ENCODE measurements at regions not wholly inside any gene's neighbourhood (a gene's known extent, or its start where the extent isn't known, plus 50 kb on each side); places are given as distances from the start of the nearest gene placed in this dataset.

GRCh38 chr7:43057141-43057540, 55.3 kb upstream of the HECW1 start:
- TF ChIP-seq POLR2A (IDR thresholded peaks at IDR 0.05) (no peak), EP300 (IDR thresholded peaks at IDR 0.05) (no peak)
- TF ChIP-seq, protein P1, sequence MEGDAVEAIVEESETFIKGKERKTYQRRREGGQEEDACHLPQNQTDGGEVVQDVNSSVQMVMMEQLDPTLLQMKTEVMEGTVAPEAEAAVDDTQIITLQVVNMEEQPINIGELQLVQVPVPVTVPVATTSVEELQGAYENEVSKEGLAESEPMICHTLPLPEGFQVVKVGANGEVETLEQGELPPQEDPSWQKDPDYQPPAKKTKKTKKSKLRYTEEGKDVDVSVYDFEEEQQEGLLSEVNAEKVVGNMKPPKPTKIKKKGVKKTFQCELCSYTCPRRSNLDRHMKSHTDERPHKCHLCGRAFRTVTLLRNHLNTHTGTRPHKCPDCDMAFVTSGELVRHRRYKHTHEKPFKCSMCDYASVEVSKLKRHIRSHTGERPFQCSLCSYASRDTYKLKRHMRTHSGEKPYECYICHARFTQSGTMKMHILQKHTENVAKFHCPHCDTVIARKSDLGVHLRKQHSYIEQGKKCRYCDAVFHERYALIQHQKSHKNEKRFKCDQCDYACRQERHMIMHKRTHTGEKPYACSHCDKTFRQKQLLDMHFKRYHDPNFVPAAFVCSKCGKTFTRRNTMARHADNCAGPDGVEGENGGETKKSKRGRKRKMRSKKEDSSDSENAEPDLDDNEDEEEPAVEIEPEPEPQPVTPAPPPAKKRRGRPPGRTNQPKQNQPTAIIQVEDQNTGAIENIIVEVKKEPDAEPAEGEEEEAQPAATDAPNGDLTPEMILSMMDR (IDR thresholded peaks at IDR 0.05), result no peak

Data from ovary (tissue), 3 donors.